GM18909 (cell line): ENCODE measurements at regions not wholly inside any gene's neighbourhood (a gene's known extent, or its start where the extent isn't known, plus 50 kb on each side); places are given as distances from the start of the nearest gene placed in this dataset.
"Not testable (repeated sequence)": the region's sequence is repeated elsewhere in the genome, so short reads cannot be mapped to it uniquely, and the experiment has no call there.

Experiments used
- ATAC-seq: cut with Tn5 transposase; IDR thresholded peaks from one replicate; pipeline ENCODE4 v1.9.1; 2021; ENCODE audit warnings: mild to moderate bottlenecking; ENCODE audit not compliant: unreplicated experiment, poor library complexity

GRCh38 chr16:48811478-48811877, 201.5 kb upstream of the N4BP1 start:
- no peak for ATAC-seq

GRCh38 chr16:48810803-48811453, 200.9 kb upstream of the N4BP1 start:
- ATAC-seq, result no peak

- ATAC-seq, result no peak
These were observed 200.4 kb upstream of the N4BP1 start for GRCh38 chr16:48810436-48810802.

- no peak for ATAC-seq
These were observed 180.2 kb upstream of the N4BP1 start for GRCh38 chr16:48790151-48790550.

GRCh38 chr16:48788475-48788874, 178.5 kb upstream of the N4BP1 start:
- no peak for ATAC-seq

GRCh38 chr16:48745541-48745940, 135.6 kb upstream of the N4BP1 start:
- ATAC-seq, result no peak

GRCh38 chr16:48740964-48741363, 131.0 kb upstream of the N4BP1 start:
- no peak for ATAC-seq

GRCh38 chr16:48734220-48734619, 124.2 kb upstream of the N4BP1 start:
- ATAC-seq, result no peak

GRCh38 chr16:48704710-48705109, 94.7 kb upstream of the N4BP1 start:
- ATAC-seq, result no peak

GRCh38 chr16:48687421-48688038, 77.5 kb upstream of the N4BP1 start:
- ATAC-seq, result peak; percentile 68

- ATAC-seq, result no peak
These were observed 74.2 kb upstream of the N4BP1 start for GRCh38 chr16:48684148-48684547.

- ATAC-seq, result no peak
These were observed 73.0 kb upstream of the N4BP1 start for GRCh38 chr16:48682971-48683370.

GRCh38 chr16:48681520-48681919, 71.5 kb upstream of the N4BP1 start:
- no peak for ATAC-seq

GRCh38 chr16:48680881-48681280, 70.9 kb upstream of the N4BP1 start:
- no peak for ATAC-seq

- no peak for ATAC-seq
These were observed 66.9 kb upstream of the N4BP1 start for GRCh38 chr16:48676836-48677235.

GRCh38 chr16:48668184-48668583, 58.2 kb upstream of the N4BP1 start:
- not testable (repeated sequence) for ATAC-seq

GRCh38 chr16:48659940-48660339, 50.0 kb upstream of the N4BP1 start:
- no peak for ATAC-seq
